SU-DHL-6 (cell line): ENCODE measurements at regions not wholly inside any gene's neighbourhood (a gene's known extent, or its start where the extent isn't known, plus 50 kb on each side); places are given as distances from the start of the nearest gene placed in this dataset.

ENCODE experiments used
- H2AFZ ChIP-seq: fragments of 200-600 bp; sonication (generic); 2 replicates; pipeline ENCODE4 v1.6.1; 2014; ENCODE audit warnings: low read depth, mild to moderate bottlenecking, moderate library complexity, mixed read lengths, antibody characterized with exemption, low read length; ENCODE audit not compliant: severe bottlenecking
- H3F3A ChIP-seq: fragments of 200-600 bp; shearing (Covaris generic); 2 replicates; pipeline ENCODE4 v1.6.0; 2016; ENCODE audit warnings: antibody characterized with exemption, mild to moderate bottlenecking; ENCODE audit not compliant: insufficient read depth
- H3K27ac ChIP-seq: fragments of 200-600 bp; sonication (generic); 2 replicates; pipeline ENCODE4 v1.5.1; 2016; ENCODE audit warnings: low read depth, mild to moderate bottlenecking, low read length, moderate library complexity, mixed read lengths
- H3K27me3 ChIP-seq: fragments of 200-600 bp; sonication (generic), shearing (Covaris generic); 2 replicates; pipeline ENCODE4 v1.6.0; 2014; ENCODE audit warnings: mild to moderate bottlenecking, low read length
- H3K36me3 ChIP-seq: fragments of 200-600 bp; sonication (generic); 2 replicates; pipeline ENCODE4 v1.6.1; 2014; ENCODE audit warnings: mild to moderate bottlenecking, low read length, mixed read lengths
- H3K4me2 ChIP-seq: fragments of 300-600, 200-600 bp; shearing (Covaris generic), sonication (generic); 2 replicates; pipeline ENCODE4 v1.6.0; 2014; ENCODE audit warnings: low read length, low read depth, mild to moderate bottlenecking; ENCODE audit not compliant: poor library complexity, severe bottlenecking
- H3K4me3 ChIP-seq: fragments of 200-600 bp; sonication (generic); 2 replicates; pipeline ENCODE4 v1.5.1; 2014; ENCODE audit warnings: antibody characterized with exemption, low read length, mild to moderate bottlenecking, mixed read lengths; ENCODE audit not compliant: insufficient read depth, poor library complexity, severe bottlenecking
- H3K79me2 ChIP-seq: fragments of 200-600 bp; sonication (generic); 2 replicates; pipeline ENCODE4 v1.6.1; 2014; ENCODE audit warnings: mild to moderate bottlenecking, low read length, moderate library complexity; ENCODE audit not compliant: insufficient read depth
- H3K9ac ChIP-seq: fragments of 200-600 bp; sonication (generic); 2 replicates; pipeline ENCODE4 v1.7.0; 2014; ENCODE audit warnings: mild to moderate bottlenecking, low read length
- H3K9me2 ChIP-seq: fragments of 200-600 bp; sonication (generic); replicated peaks from 2 replicates; pipeline ENCODE4 v1.6.1; 2014; ENCODE audit warnings: low read length; ENCODE audit not compliant: insufficient read depth
- H3K9me3 ChIP-seq: fragments of 200-600 bp; sonication (generic); 2 replicates; pipeline ENCODE4 v1.6.1; 2014; ENCODE audit warnings: low read length, mixed read lengths; ENCODE audit not compliant: insufficient read depth
- H4K20me1 ChIP-seq: fragments of 200-600 bp; sonication (generic); 2 replicates; pipeline ENCODE4 v1.6.1; 2014; ENCODE audit warnings: low read depth, mild to moderate bottlenecking, antibody characterized with exemption, low read length, moderate library complexity, mixed read lengths
- CTCF ChIP-seq: fragments of 200-600 bp; sonication (generic); IDR thresholded peaks from one replicate; pipeline ENCODE4 v1.5.1; 2017; ENCODE audit warnings: antibody characterized with exemption, mild to moderate bottlenecking, low read length, moderate library complexity; ENCODE audit not compliant: insufficient read depth, poor library complexity, severe bottlenecking
- EZH2phosphoT487 ChIP-seq: fragments of 200-600 bp; sonication (generic), shearing (Covaris generic); conservative IDR thresholded peaks from 2 replicates; pipeline ENCODE4 v1.6.1; 2018; ENCODE audit warnings: mild to moderate bottlenecking, antibody characterized with exemption, low read length, moderate library complexity, mixed read lengths

- Histone ChIP-seq H3K9ac (no peak overlapping the region), H3F3A (no peaks in the 10 kb centered on the region), H2AFZ (no peak overlapping the region), H3K9me3 (no peaks in the 10 kb centered on the region), H3K4me2 (no peak overlapping the region), H3K27ac (no peak overlapping the region), H3K4me3 (no peak overlapping the region), H3K79me2 (no peaks in the 10 kb centered on the region), H4K20me1 (no peaks in the 10 kb centered on the region), H3K9me2 (no peaks in the 10 kb centered on the region), H3K27me3 (no peaks in the 10 kb centered on the region), H3K36me3 (no peaks in the 10 kb centered on the region)
- TF ChIP-seq EZH2phosphoT487 (no peak), CTCF (no peak)
These were observed 419.2 kb downstream of the ZNF385D start for GRCh38 chr3:21331857-21332256.

GRCh38 chr3:21331321-21331720 lies 419.7 kb downstream of the ZNF385D start:
- H3K4me3 ChIP-seq = no peak overlapping the region
- no peaks in the 10 kb centered on the region for H3K27me3 ChIP-seq
- TF ChIP-seq CTCF = no peak
- no peak for TF ChIP-seq EZH2phosphoT487
- H3F3A ChIP-seq = no peaks in the 10 kb centered on the region
- no peak overlapping the region for H3K4me2 ChIP-seq
- no peak overlapping the region for H2AFZ ChIP-seq
- H3K79me2 ChIP-seq = no peaks in the 10 kb centered on the region
- no peak overlapping the region for H3K9ac ChIP-seq
- H4K20me1 ChIP-seq = no peaks in the 10 kb centered on the region
- no peaks in the 10 kb centered on the region for H3K36me3 ChIP-seq
- H3K27ac ChIP-seq = no peak overlapping the region
- no peaks in the 10 kb centered on the region for H3K9me3 ChIP-seq
- H3K9me2 ChIP-seq = no peaks in the 10 kb centered on the region

DNA sequence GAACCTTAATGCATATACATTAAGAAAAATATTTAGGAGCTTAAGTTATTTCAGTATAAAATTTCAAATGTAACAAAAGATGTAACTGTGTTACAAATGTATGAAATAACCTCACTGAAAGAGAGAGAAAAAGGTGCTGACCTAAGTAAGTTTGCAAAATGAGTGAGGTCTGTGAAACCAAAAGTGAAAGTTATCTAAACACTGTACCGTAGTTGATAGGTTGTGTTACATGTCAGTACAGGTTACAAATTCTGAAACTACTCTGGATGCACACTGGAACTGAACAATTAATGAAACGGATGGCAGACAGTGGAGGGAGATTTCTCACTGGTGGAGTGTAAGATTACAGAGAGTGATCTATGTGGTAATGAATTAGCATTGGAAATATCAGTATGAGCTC lies 420.7 kb downstream of the ZNF385D start:
- Histone ChIP-seq H3K4me2 (no peak overlapping the region), H3K36me3 (no peaks in the 10 kb centered on the region), H3K9ac (no peak overlapping the region), H3K79me2 (no peaks in the 10 kb centered on the region), H3K27me3 (no peaks in the 10 kb centered on the region), H4K20me1 (no peaks in the 10 kb centered on the region), H2AFZ (no peak overlapping the region), H3K27ac (no peak overlapping the region), H3K9me3 (no peaks in the 10 kb centered on the region), H3K4me3 (no peak overlapping the region), H3K9me2 (no peaks in the 10 kb centered on the region), H3F3A (no peaks in the 10 kb centered on the region)
- no peak for TF ChIP-seq EZH2phosphoT487
- TF ChIP-seq CTCF = no peak
